BLaER1 treated with 17β-estradiol and CSF1 and Interleukin-3, amounts not matched to agents 10 nM and 100 nM (cell line): ENCODE measurements at regions not wholly inside any gene's neighbourhood (a gene's known extent, or its start where the extent isn't known, plus 50 kb on each side); places are given as distances from the start of the nearest gene placed in this dataset.
"Not testable (repeated sequence)": the region's sequence is repeated elsewhere in the genome, so short reads cannot be mapped to it uniquely, and the experiment has no call there.

Experiments
- H3K27ac ChIP-seq, 11 experiments: shearing (Covaris generic); formaldehyde crosslinking; 2 replicates each; pipeline ENCODE4 v1.8.1; 2022
- H3K27me3 ChIP-seq, 11 experiments: shearing (Covaris generic); formaldehyde crosslinking; 2 replicates each; pipeline ENCODE4 v1.8.1; 2022
- H3K36me3 ChIP-seq, 11 experiments: shearing (Covaris generic); formaldehyde crosslinking; 2 replicates each; pipeline ENCODE4 v1.8.1; 2022
- H3K4me1 ChIP-seq, 10 experiments: shearing (Covaris generic); formaldehyde crosslinking; 2 replicates each; pipeline ENCODE4 v1.8.1; 2022
- H3K4me2 ChIP-seq, 11 experiments: shearing (Covaris generic); formaldehyde crosslinking; 2 replicates each; pipeline ENCODE4 v1.8.1; 2022
- H3K4me3 ChIP-seq, 10 experiments: shearing (Covaris generic); formaldehyde crosslinking; 2 replicates each; pipeline ENCODE4 v1.8.1; 2022
- H3K9ac ChIP-seq, 11 experiments: shearing (Covaris generic); formaldehyde crosslinking; 2 replicates each; pipeline ENCODE4 v1.8.1; 2022
- H3K9me3 ChIP-seq, 11 experiments: shearing (Covaris generic); formaldehyde crosslinking; replicated peaks in 1 of 11; 2 replicates each; pipeline ENCODE4 v1.8.1; 2022
- H4K20me1 ChIP-seq, 11 experiments: shearing (Covaris generic); formaldehyde crosslinking; 2 replicates each; pipeline ENCODE4 v1.8.1; 2022
- Cebpa-rat ChIP-seq, 11 experiments: shearing (Covaris generic); IDR thresholded peaks; 2 replicates each; pipeline ENCODE4 v1.8.1; 2022

- Histone ChIP-seq H3K9me3 (no peaks in the 10 kb centered on the region), H3K27me3 (no peaks in the 10 kb centered on the region), H3K4me3 (no peak overlapping the region), H3K27ac (no peak overlapping the region), H3K36me3 (no peaks in the 10 kb centered on the region), H3K9ac (no peak overlapping the region), H3K4me1 (peaks cover 0 to 7% (median 0%) of the 10 kb centered on the region in 10 experiments; a peak in 3 of 20 replicates), H4K20me1 (no peaks in the 10 kb centered on the region), H3K4me2 (no peak overlapping the region)
- TF ChIP-seq Cebpa-rat (IDR thresholded peaks at IDR 0.05): no peak
These were observed 409.3 kb downstream of the AGTPBP1 start for GRCh38 chr9:85332487-85332886.

- no peaks in the 10 kb centered on the region for H4K20me1 ChIP-seq
- H3K4me3 ChIP-seq: no peak overlapping the region
- H3K27me3 ChIP-seq: no peaks in the 10 kb centered on the region
- no peak for TF ChIP-seq Cebpa-rat (IDR thresholded peaks at IDR 0.05)
- H3K36me3 ChIP-seq: no peaks in the 10 kb centered on the region
- peaks cover 0 to 7% (median 0%) of the 10 kb centered on the region in 10 experiments; a peak in 3 of 20 replicates for H3K4me1 ChIP-seq
- H3K27ac ChIP-seq: no peak overlapping the region
- no peak overlapping the region for H3K9ac ChIP-seq
- H3K9me3 ChIP-seq: no peaks in the 10 kb centered on the region
- no peak overlapping the region for H3K4me2 ChIP-seq
These were observed 410.1 kb downstream of the AGTPBP1 start for GRCh38 chr9:85331626-85332025.

- H3K4me3 ChIP-seq: no peak overlapping the region
- no peak overlapping the region for H3K4me2 ChIP-seq
- H3K9ac ChIP-seq: no peak overlapping the region
- no peaks in the 10 kb centered on the region for H4K20me1 ChIP-seq
- TF ChIP-seq Cebpa-rat (IDR thresholded peaks at IDR 0.05): no peak
- H3K36me3 ChIP-seq: no peaks in the 10 kb centered on the region
- no peaks in the 10 kb centered on the region for H3K27me3 ChIP-seq
- no peaks in the 10 kb centered on the region for H3K4me1 ChIP-seq
- peaks cover 0 to 20% (median 11%) of the 10 kb centered on the region in 11 experiments; a peak in 16 of 22 replicates for H3K9me3 ChIP-seq
- H3K27ac ChIP-seq: no peak overlapping the region
These were observed 419.2 kb downstream of the AGTPBP1 start for GRCh38 chr9:85322592-85322991.

- Histone ChIP-seq H3K9me3 (peaks cover 0 to 23% (median 12%) of the 10 kb centered on the region in 11 experiments; a peak in 16 of 22 replicates), H3K27ac (no peak overlapping the region), H3K4me1 (no peaks in the 10 kb centered on the region), H4K20me1 (no peaks in the 10 kb centered on the region), H3K9ac (no peak overlapping the region), H3K4me2 (no peak overlapping the region), H3K36me3 (no peaks in the 10 kb centered on the region), H3K4me3 (no peak overlapping the region), H3K27me3 (no peaks in the 10 kb centered on the region)
- no peak for TF ChIP-seq Cebpa-rat (IDR thresholded peaks at IDR 0.05)
These were observed 420.2 kb downstream of the AGTPBP1 start for GRCh38 chr9:85321561-85321960.

- no peaks in the 10 kb centered on the region for H3K36me3 ChIP-seq
- H3K27ac ChIP-seq: no peak overlapping the region
- H3K9me3 ChIP-seq: peaks cover 7 to 27% (median 13%) of the 10 kb centered on the region in 11 experiments; a peak in 21 of 22 replicates
- H3K4me3 ChIP-seq: no peak overlapping the region
- H3K4me2 ChIP-seq: no peak overlapping the region
- TF ChIP-seq Cebpa-rat (IDR thresholded peaks at IDR 0.05): no peak
- no peaks in the 10 kb centered on the region for H3K4me1 ChIP-seq
- no peaks in the 10 kb centered on the region for H4K20me1 ChIP-seq
- H3K9ac ChIP-seq: no peak overlapping the region
- no peaks in the 10 kb centered on the region for H3K27me3 ChIP-seq
These were observed 421.7 kb downstream of the AGTPBP1 start for GRCh38 chr9:85319936-85320656.

GRCh38 chr9:85315535-85315934 lies 426.2 kb downstream of the AGTPBP1 start:
- H3K27ac ChIP-seq, H3K9ac ChIP-seq, H3K4me1 ChIP-seq, H3K4me3 ChIP-seq, H4K20me1 ChIP-seq, H3K27me3 ChIP-seq, H3K36me3 ChIP-seq, H3K4me2 ChIP-seq: not testable (repeated sequence)
- H3K9me3 ChIP-seq: peaks cover 25 to 49% (median 34%) of the 10 kb centered on the region in 11 experiments

- H3K4me3 ChIP-seq: no peak overlapping the region; a peak in 1 of 20 replicates
- TF ChIP-seq Cebpa-rat (IDR thresholded peaks at IDR 0.05): peak in 4 of 11 experiments; percentile 27 to 56 (median 46); a peak in 4 of 22 replicates
- H3K27ac ChIP-seq: peak overlapping the region in 2 of 11 experiments; percentile 17 to 33; a peak in 1 of 22 replicates
These were observed 431.2 kb downstream of the AGTPBP1 start for GRCh38 chr9:85310573-85310972.

GRCh38 chr9:85303757-85304134 lies 438.0 kb downstream of the AGTPBP1 start:
- Histone ChIP-seq H3K4me1 (peaks cover 0 to 19% (median 12%) of the 10 kb centered on the region in 10 experiments; a peak in 13 of 20 replicates), H3K36me3 (no peaks in the 10 kb centered on the region), H3K9ac (no peak overlapping the region), H3K4me2 (no peak overlapping the region; a peak in 1 of 22 replicates), H3K9me3 (peaks cover 0 to 8% (median 2%) of the 10 kb centered on the region in 11 experiments; a peak in 17 of 22 replicates), H4K20me1 (no peaks in the 10 kb centered on the region), H3K27ac (no peak overlapping the region), H3K27me3 (no peaks in the 10 kb centered on the region), H3K4me3 (no peak overlapping the region)
- no peak for TF ChIP-seq Cebpa-rat (IDR thresholded peaks at IDR 0.05)

More at GRCh38 chr9:85310573-85310972, 431.2 kb downstream of the AGTPBP1 start:
- Histone ChIP-seq H4K20me1 (no peaks in the 10 kb centered on the region), H3K36me3 (no peaks in the 10 kb centered on the region), H3K4me2 (no peak overlapping the region), H3K4me1 (peaks cover 0 to 15% (median 12%) of the 10 kb centered on the region in 10 experiments; a peak in 13 of 20 replicates), H3K27me3 (no peaks in the 10 kb centered on the region), H3K9ac (no peak overlapping the region), H3K9me3 (peaks cover 42 to 62% (median 48%) of the 10 kb centered on the region in 11 experiments)

- Histone ChIP-seq H4K20me1 (no peaks in the 10 kb centered on the region), H3K4me2 (no peak overlapping the region), H3K9me3 (peaks cover under 1 to 8% (median 3%) of the 10 kb centered on the region in 11 experiments; a peak in 15 of 22 replicates), H3K27me3 (no peaks in the 10 kb centered on the region), H3K27ac (no peak overlapping the region), H3K4me3 (no peak overlapping the region), H3K36me3 (no peaks in the 10 kb centered on the region), H3K4me1 (peaks cover 0 to 19% (median 11%) of the 10 kb centered on the region in 10 experiments; a peak in 13 of 20 replicates), H3K9ac (no peak overlapping the region)
- TF ChIP-seq Cebpa-rat (IDR thresholded peaks at IDR 0.05): no peak
These were observed 438.6 kb downstream of the AGTPBP1 start for GRCh38 chr9:85302938-85303756.
